ENCODE measurements at regions not wholly inside any gene's neighbourhood (a gene's known extent, or its start where the extent isn't known, plus 50 kb on each side); places are given as distances from the start of the nearest gene placed in this dataset.

- Histone ChIP-seq H2BK15ac (ENCODE audit: low read length) (no peak overlapping the region), H3K4me3 (ENCODE audit: extremely low read depth in 1 of 4, insufficient read depth in 2 of 4, low read depth in 3 of 4, low read length in 4 of 4) (no peak overlapping the region), H4K20me1 (replicated peaks in 1 of 2; ENCODE audit: control insufficient read depth in 1 of 2, insufficient read depth in 2 of 2, low read length in 2 of 2) (no peaks in the 10 kb centered on the region), H3K4me2 (ENCODE audit: insufficient read depth in 1 of 2, low read depth in 2 of 2, low read length in 2 of 2) (no peak overlapping the region), H2AK5ac (ENCODE audit: low read depth, low read length) (no peak overlapping the region), H4K91ac (replicated peaks; ENCODE audit: insufficient read length, low read length) (no peak overlapping the region), H2BK12ac (ENCODE audit: low read depth, low read length) (no peak overlapping the region), H3K4ac (replicated peaks; ENCODE audit: insufficient read length, low read depth, low read length) (no peak overlapping the region), H2BK120ac (replicated peaks; ENCODE audit: low read depth, low read length) (no peak overlapping the region), H3K23me2 (ENCODE audit: low read depth, low read length) (no peaks in the 10 kb centered on the region), H3K27me3 (replicated peaks in 1 of 4; ENCODE audit: control insufficient read depth in 3 of 4, extremely low read depth in 1 of 4, insufficient read depth in 3 of 4, low read length in 3 of 4) (no peaks in the 10 kb centered on the region), H2BK20ac (ENCODE audit: low read length) (no peak overlapping the region), H3K9me3 (ENCODE audit: insufficient read depth in 2 of 2, low read depth in 1 of 2, low read length in 1 of 2) (no peaks in the 10 kb centered on the region), H3K56ac (replicated peaks; ENCODE audit: insufficient read length, low read depth, low read length) (no peak overlapping the region), H3K79me2 (ENCODE audit: control insufficient read depth in 1 of 2, insufficient read depth in 2 of 2, low read length in 2 of 2) (no peaks in the 10 kb centered on the region), H2AFZ (ENCODE audit: low read length) (no peak overlapping the region), H4K5ac (ENCODE audit: insufficient read length, low read depth, low read length) (no peak overlapping the region), H4K8ac (ENCODE audit: extremely low read depth, insufficient read depth, low read length) (no peak overlapping the region), H3K27ac (ENCODE audit: low read depth, low read length) (no peak overlapping the region), H3K14ac (ENCODE audit: insufficient read length) (no peak overlapping the region), H3K9ac (replicated peaks in 1 of 4; ENCODE audit: extremely low read depth in 1 of 4, low read depth in 3 of 4, low read length in 3 of 4) (no peak overlapping the region), H3K36me3 (ENCODE audit: control insufficient read depth in 2 of 4, insufficient read depth in 4 of 4, low read length in 3 of 4) (no peaks in the 10 kb centered on the region), H3K23ac (ENCODE audit: insufficient read length) (no peak overlapping the region), H3K79me1 (ENCODE audit: low read depth, low read length) (no peaks in the 10 kb centered on the region), H2BK5ac (ENCODE audit: low read depth, low read length) (no peak overlapping the region), H3K4me1 (replicated peaks in 1 of 4; ENCODE audit: control insufficient read depth in 3 of 4, insufficient read depth in 4 of 4, low read length in 3 of 4) (peaks cover 0 to 3% (median 1%) of the 10 kb centered on the region in 4 experiments; a peak in 2 of 7 replicates), H3K18ac (ENCODE audit: extremely low read depth, low read length) (no peak overlapping the region)
- FAIRE-seq (no peak), DNase-seq (ENCODE audit: low read depth in 1 of 2, low spot score in 2 of 2) (no peak)
- WGBS, 2 experiments (ENCODE audit: extremely low coverage in 1 of 2, insufficient coverage in 1 of 2, insufficient read length in 1 of 2, insufficient replicate concordance in 2 of 2, low coverage in 1 of 2, low lambda C conversion rate in 2 of 2, missing lambda C conversion rate in 1 of 2): 85% methylated on average over 1 of the region's 1 CpG; no CpG with 5 or more reads in 1 of the 2 experiments
- TF ChIP-seq SAP30 (IDR thresholded peaks at IDR 0.05; ENCODE audit: insufficient read depth, insufficient replicate concordance, low read length) (no peak), SRF (IDR thresholded peaks at IDR 0.05; ENCODE audit: low read depth, low read length) (no peak)
- ChIA-PET CTCF (ENCODE audit: partially characterized antibody) (no interaction called here), POLR2A (ENCODE audit: partially characterized antibody) (no interaction called here)
These were observed 122.3 kb upstream of the KIF2A start for GRCh38 chr5:62183727-62184126.
